ENCODE measurements at regions not wholly inside any gene's neighbourhood (a gene's known extent, or its start where the extent isn't known, plus 50 kb on each side); places are given as distances from the start of the nearest gene placed in this dataset.

GRCh38 chr3:182735672-182736071, 57.6 kb upstream of the ATP11B start:
- Histone ChIP-seq H3K4me3 (ENCODE audit: insufficient read depth, low read depth, low read length, poor library complexity, severe bottlenecking) (no peak overlapping the region), H3K9me3 (ENCODE audit: control insufficient read depth, low read length) (no peaks in the 10 kb centered on the region), H3K36me3 (ENCODE audit: control insufficient read depth, insufficient read depth, low read length) (no peaks in the 10 kb centered on the region), H3K4me1 (ENCODE audit: control insufficient read depth, insufficient read depth, low read length, poor library complexity, severe bottlenecking) (no peaks in the 10 kb centered on the region), H3K27ac (ENCODE audit: insufficient read depth, low read length, poor library complexity, severe bottlenecking) (no peak overlapping the region), H3K27me3 (replicated peaks; ENCODE audit: control insufficient read depth, insufficient read depth, low read length, poor library complexity, severe bottlenecking) (no peaks in the 10 kb centered on the region)
- DNase-seq = no peak

DNA sequence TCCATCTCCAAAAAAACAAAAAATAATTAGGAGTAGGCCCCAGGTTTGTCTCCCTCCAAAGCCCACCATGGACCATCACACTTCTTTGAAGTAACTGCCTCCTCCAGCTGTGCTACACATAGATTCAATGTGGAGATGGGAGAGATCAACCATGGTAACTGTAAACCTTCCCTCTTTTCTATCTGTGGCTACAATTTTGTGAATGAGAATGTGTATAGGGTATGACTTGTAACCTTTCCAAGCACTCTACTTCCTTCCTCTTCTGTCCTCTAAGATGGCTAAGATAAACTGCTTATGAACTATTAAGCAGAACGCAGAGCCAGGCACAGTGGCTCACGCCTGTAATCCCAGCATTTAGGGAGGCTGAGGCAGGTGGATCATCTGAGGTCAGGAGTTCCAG, 55.5 kb upstream of the ATP11B start:
- Histone ChIP-seq H3K9me3 (ENCODE audit: control insufficient read depth, low read length) (no peaks in the 10 kb centered on the region), H3K27me3 (replicated peaks; ENCODE audit: control insufficient read depth, insufficient read depth, low read length, poor library complexity, severe bottlenecking) (no peaks in the 10 kb centered on the region), H3K27ac (ENCODE audit: insufficient read depth, low read length, poor library complexity, severe bottlenecking) (no peak overlapping the region), H3K36me3 (ENCODE audit: control insufficient read depth, insufficient read depth, low read length) (no peaks in the 10 kb centered on the region), H3K4me3 (ENCODE audit: insufficient read depth, low read depth, low read length, poor library complexity, severe bottlenecking) (no peak overlapping the region), H3K4me1 (ENCODE audit: control insufficient read depth, insufficient read depth, low read length, poor library complexity, severe bottlenecking) (no peaks in the 10 kb centered on the region)
- DNase-seq = no peak

DNA sequence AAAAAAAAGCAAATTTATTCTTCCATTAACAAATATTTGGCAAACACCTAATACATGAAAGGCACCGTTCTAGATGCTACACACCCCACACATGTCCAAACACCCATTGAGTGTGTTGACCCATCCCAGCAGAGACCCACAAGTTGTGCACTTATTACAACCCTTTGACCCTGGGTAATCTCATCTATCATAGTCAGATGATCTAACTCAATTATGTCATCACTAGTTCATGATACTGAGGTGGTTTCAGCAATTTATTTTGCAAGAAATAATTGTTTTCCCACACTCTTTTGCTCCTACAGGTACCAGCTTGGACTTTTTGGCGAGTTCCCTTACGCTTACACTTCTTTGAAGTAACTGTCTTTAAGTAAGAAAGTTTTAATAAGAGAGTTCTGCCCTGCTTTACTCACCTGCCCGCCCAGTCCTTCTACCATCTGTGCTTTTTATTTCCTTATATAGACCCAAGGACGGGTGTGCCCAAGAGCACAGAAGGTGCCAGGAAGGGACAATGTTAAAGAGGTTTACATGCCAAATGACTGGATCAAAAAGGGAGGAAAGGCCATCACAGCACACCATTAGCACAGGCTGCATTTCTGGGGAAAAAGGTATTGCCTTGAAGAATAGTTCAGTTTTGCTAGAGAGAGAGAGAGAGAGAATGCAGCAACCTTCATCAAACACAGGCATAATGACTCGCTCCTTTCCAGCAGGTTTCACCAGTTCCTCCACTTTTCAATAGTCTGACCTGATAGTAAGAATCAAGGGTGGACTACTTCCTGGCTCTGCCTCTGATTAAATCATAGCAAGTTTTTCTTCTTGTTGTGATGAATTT, 54.5 kb upstream of the ATP11B start:
- Histone ChIP-seq H3K27me3 (replicated peaks; ENCODE audit: control insufficient read depth, insufficient read depth, low read length, poor library complexity, severe bottlenecking) (no peaks in the 10 kb centered on the region), H3K4me1 (ENCODE audit: control insufficient read depth, insufficient read depth, low read length, poor library complexity, severe bottlenecking) (no peaks in the 10 kb centered on the region), H3K4me3 (ENCODE audit: insufficient read depth, low read depth, low read length, poor library complexity, severe bottlenecking) (no peak overlapping the region), H3K27ac (ENCODE audit: insufficient read depth, low read length, poor library complexity, severe bottlenecking) (no peak overlapping the region), H3K36me3 (ENCODE audit: control insufficient read depth, insufficient read depth, low read length) (no peaks in the 10 kb centered on the region), H3K9me3 (ENCODE audit: control insufficient read depth, low read length) (no peaks in the 10 kb centered on the region)
- DNase-seq = no peak

GRCh38 chr3:182739619-182740018, 53.7 kb upstream of the ATP11B start:
- no peak overlapping the region for H3K27ac ChIP-seq (ENCODE audit: insufficient read depth, low read length, poor library complexity, severe bottlenecking)
- H3K9me3 ChIP-seq (ENCODE audit: control insufficient read depth, low read length) = no peaks in the 10 kb centered on the region
- H3K4me1 ChIP-seq (ENCODE audit: control insufficient read depth, insufficient read depth, low read length, poor library complexity, severe bottlenecking) = no peaks in the 10 kb centered on the region
- H3K36me3 ChIP-seq (ENCODE audit: control insufficient read depth, insufficient read depth, low read length) = no peaks in the 10 kb centered on the region
- H3K27me3 ChIP-seq (replicated peaks; ENCODE audit: control insufficient read depth, insufficient read depth, low read length, poor library complexity, severe bottlenecking) = no peaks in the 10 kb centered on the region
- H3K4me3 ChIP-seq (ENCODE audit: insufficient read depth, low read depth, low read length, poor library complexity, severe bottlenecking) = no peak overlapping the region
- no peak for DNase-seq

GRCh38 chr3:182740710-182741109, 52.6 kb upstream of the ATP11B start:
- no peak overlapping the region for H3K4me3 ChIP-seq (ENCODE audit: insufficient read depth, low read depth, low read length, poor library complexity, severe bottlenecking)
- DNase-seq = no peak
- no peaks in the 10 kb centered on the region for H3K36me3 ChIP-seq (ENCODE audit: control insufficient read depth, insufficient read depth, low read length)
- no peaks in the 10 kb centered on the region for H3K9me3 ChIP-seq (ENCODE audit: control insufficient read depth, low read length)
- no peaks in the 10 kb centered on the region for H3K4me1 ChIP-seq (ENCODE audit: control insufficient read depth, insufficient read depth, low read length, poor library complexity, severe bottlenecking)
- H3K27ac ChIP-seq (ENCODE audit: insufficient read depth, low read length, poor library complexity, severe bottlenecking) = no peak overlapping the region
- H3K27me3 ChIP-seq (replicated peaks; ENCODE audit: control insufficient read depth, insufficient read depth, low read length, poor library complexity, severe bottlenecking) = no peaks in the 10 kb centered on the region

GRCh38 chr3:182741214-182741613, 52.1 kb upstream of the ATP11B start:
- Histone ChIP-seq H3K4me3 (ENCODE audit: insufficient read depth, low read depth, low read length, poor library complexity, severe bottlenecking) (no peak overlapping the region), H3K9me3 (ENCODE audit: control insufficient read depth, low read length) (no peaks in the 10 kb centered on the region), H3K36me3 (ENCODE audit: control insufficient read depth, insufficient read depth, low read length) (no peaks in the 10 kb centered on the region), H3K4me1 (ENCODE audit: control insufficient read depth, insufficient read depth, low read length, poor library complexity, severe bottlenecking) (no peaks in the 10 kb centered on the region), H3K27me3 (replicated peaks; ENCODE audit: control insufficient read depth, insufficient read depth, low read length, poor library complexity, severe bottlenecking) (no peaks in the 10 kb centered on the region), H3K27ac (ENCODE audit: insufficient read depth, low read length, poor library complexity, severe bottlenecking) (no peak overlapping the region)
- no peak for DNase-seq
